Limb (tissue), 2 donors: ENCODE measurements at regions not wholly inside any gene's neighbourhood (a gene's known extent, or its start where the extent isn't known, plus 50 kb on each side); places are given as distances from the start of the nearest gene placed in this dataset.

Experiments
- DNase-seq, 2 donors: peaks; one replicate each; pipeline ENCODE4 v3.0.0-alpha.2; 2016; ENCODE audit errors: extremely low spot score in 2 of 2

- peak in 1 of 2 donors; percentile 4 for DNase-seq
Measured at GRCh38 chr10:124170631-124171030, 77.2 kb upstream of the CHST15 start.

DNA sequence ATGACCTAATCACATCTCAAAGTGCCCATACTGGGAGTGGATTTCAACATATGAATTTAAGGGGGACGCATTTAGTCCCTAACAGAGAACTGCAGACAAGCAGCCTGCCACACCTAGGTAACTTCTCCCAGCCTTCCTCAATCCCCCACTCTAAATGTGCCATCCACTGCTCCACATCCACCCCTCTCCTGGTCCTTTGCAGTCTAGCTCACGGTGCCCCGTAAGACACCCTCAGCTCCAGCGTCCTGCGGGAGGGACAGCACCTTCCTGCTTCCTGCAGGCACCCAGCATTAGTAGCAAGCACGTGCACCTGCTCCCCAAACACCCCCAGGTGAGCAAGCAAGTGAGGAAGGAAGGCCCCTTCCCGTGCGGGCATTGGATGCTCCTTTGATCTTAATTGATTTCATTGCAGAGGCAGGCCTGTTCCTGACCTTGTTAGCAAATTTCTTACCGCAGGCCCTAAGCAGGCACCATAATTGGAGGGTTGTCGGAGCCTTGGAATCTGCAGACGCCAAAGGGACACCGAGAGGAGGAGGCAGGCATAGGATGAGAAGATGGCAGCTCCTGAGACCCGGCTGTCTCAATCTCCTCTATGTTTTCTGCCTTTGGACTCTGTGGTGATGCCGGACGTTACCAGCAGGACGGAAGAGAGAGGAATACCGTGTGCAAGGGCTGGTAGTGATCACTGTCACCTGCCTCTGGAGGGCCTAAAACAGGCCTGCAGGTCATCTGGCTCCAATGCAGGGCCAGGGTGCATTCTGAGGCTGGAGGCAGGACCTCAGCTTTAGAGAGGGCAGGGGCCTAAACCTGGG lies 75.8 kb upstream of the CHST15 start:
- DNase-seq: peak in 1 of 2 donors; percentile 23

GRCh38 chr10:124168581-124168980 lies 75.2 kb upstream of the CHST15 start:
- DNase-seq: peak in 1 of 2 donors; percentile 9

- peak in 1 of 2 donors; percentile 0 for DNase-seq
Measured at GRCh38 chr10:124167925-124168324, 74.5 kb upstream of the CHST15 start.

- DNase-seq: peak in 1 of 2 donors; percentile 9
Measured at GRCh38 chr10:124166431-124167125, 73.2 kb upstream of the CHST15 start.

- DNase-seq: no peak
Measured at GRCh38 chr10:124165827-124166226, 72.4 kb upstream of the CHST15 start.

GRCh38 chr10:124165311-124165710 lies 71.9 kb upstream of the CHST15 start:
- DNase-seq: no peak

DNA sequence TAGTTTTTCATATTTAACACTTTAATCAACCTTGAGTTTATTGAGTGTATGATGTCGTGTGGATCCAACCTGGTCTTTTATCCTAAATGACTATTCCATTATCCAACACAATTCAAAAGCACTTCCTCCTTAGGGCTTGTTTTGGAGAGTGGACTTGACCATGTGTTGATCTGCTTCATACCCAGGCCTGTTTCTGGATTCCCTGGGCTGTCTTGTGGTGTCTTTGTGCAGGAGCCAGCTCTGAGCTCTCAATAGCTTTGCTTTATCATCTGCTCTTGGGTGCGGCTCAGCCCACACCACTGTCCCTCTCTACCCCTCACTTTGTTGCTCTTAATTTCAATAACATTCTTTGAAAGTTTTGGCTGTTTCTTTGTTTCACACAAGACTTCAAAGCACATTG lies 70.9 kb upstream of the CHST15 start:
- DNase-seq: no peak

DNA sequence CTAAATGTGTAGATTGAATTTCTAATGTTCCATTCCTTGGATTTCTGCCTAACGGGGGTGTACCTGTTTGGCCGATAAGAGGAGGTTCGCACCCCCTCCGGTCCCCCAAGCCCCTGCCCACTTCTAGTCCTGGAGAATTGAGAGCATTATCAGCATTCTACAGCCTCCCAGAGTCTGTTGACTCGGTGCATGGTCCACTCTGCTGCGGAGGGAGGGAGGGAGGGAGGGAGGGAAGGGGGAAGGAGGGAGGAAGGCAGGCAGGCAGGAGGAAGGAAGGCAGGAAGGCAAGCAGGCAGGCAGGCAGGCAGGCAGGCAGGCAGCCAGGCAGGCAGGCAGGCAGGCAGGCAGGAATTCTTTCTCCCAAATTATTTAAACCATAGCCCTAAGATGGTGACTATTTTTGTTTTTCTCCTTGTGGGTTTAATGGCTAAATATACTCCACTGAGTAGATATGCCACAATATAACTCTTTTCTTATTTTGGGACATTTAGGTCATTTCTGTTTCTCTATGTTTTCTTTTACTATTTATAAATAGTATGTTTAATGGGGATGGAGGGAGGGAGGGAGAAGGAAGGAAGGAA lies 69.5 kb upstream of the CHST15 start:
- DNase-seq: no peak

GRCh38 chr10:124162136-124162535 lies 68.7 kb upstream of the CHST15 start:
- DNase-seq: no peak

GRCh38 chr10:124161601-124162000 lies 68.2 kb upstream of the CHST15 start:
- no peak for DNase-seq

DNA sequence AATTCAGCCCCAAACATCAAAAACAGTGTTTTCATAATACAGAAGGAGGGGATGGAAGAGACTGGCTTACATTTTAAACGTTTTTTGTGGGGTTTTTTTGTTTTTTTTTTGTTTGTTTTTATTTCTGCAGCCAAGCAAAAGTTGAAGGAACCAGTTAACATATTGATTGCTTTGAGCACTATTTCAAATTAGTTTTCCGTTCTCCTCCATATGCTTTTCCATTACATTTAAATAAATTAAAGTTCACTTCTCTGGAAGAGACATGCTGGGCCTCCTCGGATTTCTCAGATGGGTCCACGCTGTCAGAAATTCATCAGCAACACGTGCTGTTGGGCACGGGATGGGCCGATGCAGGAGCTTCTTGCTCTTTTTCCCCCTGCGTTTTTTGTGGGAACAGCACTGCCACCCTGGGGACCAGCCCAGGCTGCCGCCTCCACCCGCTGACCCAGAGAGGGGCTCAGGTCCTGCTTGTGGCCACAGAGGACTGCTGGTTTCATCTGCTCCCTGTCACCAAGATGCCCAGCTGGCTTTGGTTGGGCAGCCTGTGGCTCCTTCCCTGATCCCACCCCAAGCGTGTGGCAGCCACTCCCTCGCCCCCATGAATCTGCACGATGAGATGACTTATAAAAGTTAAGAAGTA lies 67.7 kb upstream of the CHST15 start:
- DNase-seq: peak in 1 of 2 donors; percentile 17

- no peak for DNase-seq
Measured at GRCh38 chr10:124160176-124160575, 66.8 kb upstream of the CHST15 start.

DNA sequence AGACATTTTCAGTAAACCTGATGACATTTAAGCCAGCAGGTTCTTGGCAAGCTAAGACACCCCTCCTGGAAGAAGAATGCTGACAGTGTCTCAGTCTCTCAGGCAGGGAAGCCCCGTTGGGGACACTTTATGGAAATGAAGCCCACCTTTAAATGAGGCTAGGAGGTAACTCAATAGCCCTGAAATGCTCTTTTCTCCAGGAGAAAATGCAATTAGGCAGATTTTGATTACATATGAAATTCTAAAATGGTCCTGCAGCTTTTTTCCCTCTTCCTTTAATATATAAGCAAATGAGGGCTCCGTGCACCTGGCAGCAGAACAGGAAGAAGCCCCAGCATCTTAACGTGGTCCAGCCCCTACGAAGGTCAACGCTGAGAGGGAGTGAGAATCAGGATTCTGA lies 65.8 kb upstream of the CHST15 start:
- no peak for DNase-seq

DNA sequence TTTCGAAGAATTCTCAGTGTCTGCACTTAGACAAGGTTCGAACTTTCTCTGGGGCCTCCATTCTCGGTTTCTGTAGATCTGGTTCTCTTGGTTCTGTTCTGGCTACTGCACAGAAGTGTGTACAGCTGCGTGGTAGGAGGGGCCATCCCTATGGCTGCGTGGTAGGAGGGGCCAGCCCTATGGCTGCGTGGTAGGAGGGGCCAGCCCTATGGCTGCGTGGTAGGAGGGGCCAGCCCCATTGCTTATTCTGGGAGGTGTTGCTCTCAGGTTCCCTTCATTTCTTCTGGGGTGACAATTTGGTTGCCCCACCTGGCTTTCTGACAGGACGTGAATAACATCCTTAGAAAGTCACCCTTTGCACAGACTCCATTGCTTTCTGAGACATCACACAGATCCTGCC lies 65.2 kb upstream of the CHST15 start:
- DNase-seq: no peak

DNA sequence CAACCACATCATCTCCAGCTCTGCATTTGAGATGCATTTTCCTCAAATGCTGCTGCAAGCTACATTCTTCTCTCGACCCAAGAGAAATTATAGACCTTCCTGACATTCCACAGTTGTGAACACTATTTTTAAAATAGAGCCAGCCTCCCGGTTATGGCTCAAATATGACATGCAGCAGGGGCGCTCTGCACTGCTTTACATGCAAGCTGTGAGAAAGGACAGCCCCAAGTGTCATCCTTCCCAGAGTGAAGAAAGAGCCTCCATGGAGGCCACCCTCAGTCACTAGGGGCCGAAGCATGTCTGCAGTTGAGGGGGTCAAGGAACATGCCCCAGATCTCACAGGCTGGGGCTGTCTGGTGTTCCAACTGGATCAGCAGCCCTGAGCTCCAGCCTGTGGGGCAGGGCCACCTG lies 63.9 kb upstream of the CHST15 start:
- DNase-seq: peak in 1 of 2 donors; percentile 21

GRCh38 chr10:124156524-124157260 lies 63.3 kb upstream of the CHST15 start:
- DNase-seq: peak in 1 of 2 donors; percentile 31

DNA sequence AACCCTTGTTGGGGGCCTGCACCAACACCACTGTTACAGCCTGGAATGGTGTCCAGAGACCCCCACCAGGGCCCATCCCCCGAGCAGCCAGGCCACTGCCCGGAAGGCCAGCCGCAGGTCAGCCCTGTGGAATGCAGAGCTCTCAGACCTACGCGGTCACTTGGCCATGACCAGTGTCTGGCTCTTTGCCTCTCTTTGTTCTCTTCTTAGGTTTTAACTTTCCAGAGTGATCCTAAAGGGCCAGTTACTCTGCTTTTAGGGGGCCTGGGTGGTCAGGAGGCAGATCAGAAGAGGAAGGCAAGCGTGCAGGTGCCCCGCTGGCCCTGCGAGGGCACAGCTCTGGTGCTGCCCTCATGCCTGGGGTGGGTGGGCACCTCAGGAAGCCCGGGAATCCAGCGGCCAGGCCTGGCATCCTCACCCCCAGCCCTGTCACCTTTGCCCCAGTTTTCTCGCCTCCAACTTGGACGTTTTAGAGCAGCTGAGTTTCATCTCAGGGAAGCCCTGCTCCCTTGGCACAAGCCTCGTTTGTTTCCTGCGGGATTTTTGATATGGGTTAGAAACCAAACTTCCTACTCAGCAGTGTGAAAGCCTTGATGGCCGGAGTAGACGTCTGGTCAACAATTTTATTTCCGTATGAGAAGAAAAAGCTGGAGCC lies 62.5 kb upstream of the CHST15 start:
- peak in 1 of 2 donors; percentile 41 for DNase-seq

GRCh38 chr10:124153023-124153826 lies 59.8 kb upstream of the CHST15 start:
- DNase-seq: peak in 1 of 2 donors; percentile 56
